Activated T-helper 1 cell treated with anti-CD3 and anti-CD28 coated beads, Interleukin-2, amount 50 U/mL, for 16 hours (primary cell): ENCODE measurements at regions not wholly inside any gene's neighbourhood (a gene's known extent, or its start where the extent isn't known, plus 50 kb on each side); places are given as distances from the start of the nearest gene placed in this dataset.
"Not testable (repeated sequence)": the region's sequence is repeated elsewhere in the genome, so short reads cannot be mapped to it uniquely, and the experiment has no call there.

Experiments
- DNase-seq, 2 donors: peaks; one replicate each; pipeline ENCODE4 v3.0.0-alpha.2; 2020; ENCODE audit warnings: low read depth in 1 of 2, low spot score in 1 of 2

GRCh38 chr13:103469771-103470170 lies 403.6 kb upstream of the SLC10A2 start:
- DNase-seq, result no peak

- DNase-seq, result no peak
Measured at GRCh38 chr13:103466761-103467160, 400.5 kb upstream of the SLC10A2 start.

- not testable (repeated sequence) for DNase-seq
Measured at GRCh38 chr13:103460246-103460645, 394.0 kb upstream of the SLC10A2 start.

- not testable (repeated sequence) for DNase-seq
Measured at GRCh38 chr13:103457050-103457449, 390.8 kb upstream of the SLC10A2 start.

- no peak for DNase-seq
Measured at GRCh38 chr13:103451656-103452055, 385.4 kb upstream of the SLC10A2 start.

- no peak for DNase-seq
Measured at GRCh38 chr13:103443604-103444003, 377.4 kb upstream of the SLC10A2 start.

- DNase-seq, result no peak
Measured at GRCh38 chr13:103437651-103438050, 371.4 kb upstream of the SLC10A2 start.

- no peak for DNase-seq
Measured at GRCh38 chr13:103436057-103436654, 369.9 kb upstream of the SLC10A2 start.

- no peak for DNase-seq
Measured at GRCh38 chr13:103431856-103432255, 365.6 kb upstream of the SLC10A2 start.

GRCh38 chr13:103430368-103430767 lies 364.2 kb upstream of the SLC10A2 start:
- no peak for DNase-seq

GRCh38 chr13:103410002-103410401 lies 343.8 kb upstream of the SLC10A2 start:
- DNase-seq, result no peak

- no peak for DNase-seq
Measured at GRCh38 chr13:103406967-103407366, 340.8 kb upstream of the SLC10A2 start.

- DNase-seq, result no peak
Measured at GRCh38 chr13:103405297-103405696, 339.1 kb upstream of the SLC10A2 start.

- DNase-seq, result no peak
Measured at GRCh38 chr13:103403814-103404213, 337.6 kb upstream of the SLC10A2 start.

GRCh38 chr13:103403148-103403740 lies 337.0 kb upstream of the SLC10A2 start:
- DNase-seq, result no peak

- DNase-seq, result no peak
Measured at GRCh38 chr13:103395139-103395538, 328.9 kb upstream of the SLC10A2 start.

GRCh38 chr13:103394618-103395017 lies 328.4 kb upstream of the SLC10A2 start:
- DNase-seq, result no peak

- no peak for DNase-seq
Measured at GRCh38 chr13:103391936-103392335, 325.7 kb upstream of the SLC10A2 start.

GRCh38 chr13:103388839-103389238 lies 322.6 kb upstream of the SLC10A2 start:
- DNase-seq, result no peak

GRCh38 chr13:103386341-103386740 lies 320.1 kb upstream of the SLC10A2 start:
- no peak for DNase-seq

GRCh38 chr13:103373916-103374315 lies 307.7 kb upstream of the SLC10A2 start:
- no peak for DNase-seq

GRCh38 chr13:103371271-103371670 lies 305.1 kb upstream of the SLC10A2 start:
- DNase-seq, result no peak

GRCh38 chr13:103370790-103371189 lies 304.6 kb upstream of the SLC10A2 start:
- no peak for DNase-seq
